Uterus (tissue), 3 donors: ENCODE measurements at regions not wholly inside any gene's neighbourhood (a gene's known extent, or its start where the extent isn't known, plus 50 kb on each side); places are given as distances from the start of the nearest gene placed in this dataset.

Source experiments
- DNase-seq, 2 donors: peaks; one replicate each; pipeline ENCODE4 v3.0.0-alpha.2; 2019 to 2020
- H3K27ac ChIP-seq, 2 donors: fragments of 200-600 bp; sonication (generic); 1 replicate in 1 of 2; 2 replicates in 1 of 2; pipeline ENCODE4 v1.5.1; 2016 to 2018
- H3K27me3 ChIP-seq, 2 donors: fragments of 200-600 bp; sonication (generic); one replicate each; pipeline ENCODE4 v1.5.1; 2018 to 2019; ENCODE audit warnings: control low read depth in 1 of 2
- H3K36me3 ChIP-seq, 2 donors: fragments of 200-600 bp; sonication (generic); one replicate each; pipeline ENCODE4 v1.5.1; 2019; ENCODE audit warnings: control low read depth in 1 of 2
- H3K4me1 ChIP-seq, 2 donors: fragments of 200-600 bp; sonication (generic); one replicate each; pipeline ENCODE4 v1.5.1; 2018 to 2019; ENCODE audit warnings: control low read depth in 1 of 2
- H3K4me3 ChIP-seq, 2 donors: fragments of 200-600 bp; sonication (generic); 1 replicate in 1 of 2; 2 replicates in 1 of 2; pipeline ENCODE4 v1.5.1; 2018 to 2019; ENCODE audit warnings: mild to moderate bottlenecking in 1 of 2
- H3K9me3 ChIP-seq, 2 donors: fragments of 200-600 bp; sonication (generic); one replicate each; pipeline ENCODE4 v1.5.1; 2019; ENCODE audit warnings: control low read depth in 1 of 2
- CTCF ChIP-seq, 4 experiments: fragments of 200-600 bp in 2 of 4; fragments of 450-650 bp in 2 of 4; sonication (generic) in 2 of 4; IDR thresholded peaks; one replicate each; pipeline ENCODE4 v1.5.1; 2016 to 2019; ENCODE audit warnings: antibody characterized with exemption in 4 of 4, mild to moderate bottlenecking in 2 of 4, moderate library complexity in 1 of 4
- POLR2A ChIP-seq, 2 donors: fragments of 450-650 bp; IDR thresholded peaks; one replicate each; pipeline ENCODE4 v1.6.1; 2016; ENCODE audit warnings: antibody characterized with exemption in 2 of 2, mild to moderate bottlenecking in 1 of 2, moderate library complexity in 1 of 2
- intact Hi-C: fragments of 100-400 bp; cut with DNase I; formaldehyde crosslinking; loops from one replicate; pipeline ENCODE4 v1.15.1; 2023; ENCODE audit warnings: low total_unique reads
- donor health status: DM: yes; HTN: yes; CAD: no.

DNA sequence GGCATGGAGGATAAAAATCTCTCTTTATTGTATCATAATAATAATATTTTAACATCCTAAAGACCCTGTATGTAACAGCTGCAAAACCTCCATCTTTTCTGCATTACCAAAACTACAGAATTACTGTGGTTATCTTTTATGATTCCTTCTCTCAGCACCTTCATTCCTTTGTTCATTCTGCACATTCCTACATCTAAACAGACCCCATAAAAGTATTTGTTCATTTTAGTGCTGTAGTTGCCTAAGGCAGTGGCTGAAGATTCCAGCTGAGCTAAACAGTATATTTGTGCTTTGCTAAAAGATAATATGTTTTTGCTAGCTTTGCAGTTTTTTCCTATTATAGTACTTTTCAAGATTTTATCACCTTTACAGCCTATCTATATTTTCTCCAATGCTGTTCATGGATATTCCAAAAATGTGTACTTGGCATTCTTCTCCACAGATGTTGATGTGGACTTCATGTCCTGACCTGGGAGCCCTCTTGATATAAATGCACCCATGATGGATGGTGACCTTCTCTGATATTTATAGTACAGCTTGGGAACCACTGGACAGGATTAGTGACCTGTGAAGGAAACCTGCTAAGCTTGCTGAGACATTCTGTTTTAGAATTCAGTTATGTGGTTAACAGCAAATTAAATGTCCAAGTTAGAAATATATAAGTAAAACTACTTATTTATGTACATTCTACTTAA is 2832.9 kb upstream of the PCDH20 start:
- H3K9me3 ChIP-seq, result no peaks in the 10 kb centered on the region
- no peak for DNase-seq
- H3K36me3 ChIP-seq, result no peaks in the 10 kb centered on the region
- H3K4me1 ChIP-seq, result no peaks in the 10 kb centered on the region
- no peaks in the 10 kb centered on the region for H3K27me3 ChIP-seq
- H3K27ac ChIP-seq, result no peak overlapping the region
- TF ChIP-seq CTCF (IDR thresholded peaks at IDR 0.05) (no peak), POLR2A (IDR thresholded peaks at IDR 0.05) (no peak)
- no peak overlapping the region for H3K4me3 ChIP-seq
- intact Hi-C loops, result no loop called here

GRCh38 chr13:64239372-64239771 is 2823.7 kb upstream of the PCDH20 start:
- Histone ChIP-seq H3K27ac (no peak overlapping the region), H3K4me1 (no peaks in the 10 kb centered on the region), H3K4me3 (no peak overlapping the region), H3K9me3 (no peaks in the 10 kb centered on the region), H3K27me3 (no peaks in the 10 kb centered on the region), H3K36me3 (no peaks in the 10 kb centered on the region)
- no peak for DNase-seq
- TF ChIP-seq CTCF (IDR thresholded peaks at IDR 0.05) (no peak), POLR2A (IDR thresholded peaks at IDR 0.05) (no peak)
- intact Hi-C loops, result no loop called here

DNA sequence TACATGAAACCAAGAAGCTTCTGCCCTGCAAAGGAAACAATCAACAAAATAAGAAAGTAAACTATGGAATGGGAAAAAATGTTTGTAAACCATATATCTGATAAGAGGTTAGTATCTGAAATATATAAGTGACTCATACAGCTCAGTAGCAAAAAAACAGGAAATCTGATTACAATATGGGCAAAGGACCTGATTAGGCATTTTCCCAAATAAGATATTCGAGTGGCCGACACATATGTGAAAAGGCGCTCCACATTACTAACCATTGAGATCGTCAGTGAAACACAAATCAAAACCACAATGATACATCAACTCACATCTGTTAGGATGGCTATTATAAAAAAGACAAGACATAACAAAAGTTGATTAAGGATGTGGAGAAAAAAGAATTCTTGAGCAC is 2818.6 kb upstream of the PCDH20 start:
- TF ChIP-seq POLR2A (IDR thresholded peaks at IDR 0.05) (no peak), CTCF (IDR thresholded peaks at IDR 0.05) (no peak)
- intact Hi-C loops, result no loop called here
- DNase-seq, result no peak
- no peaks in the 10 kb centered on the region for H3K27me3 ChIP-seq
- H3K27ac ChIP-seq, result no peak overlapping the region
- H3K36me3 ChIP-seq, result no peaks in the 10 kb centered on the region
- no peak overlapping the region for H3K4me3 ChIP-seq
- H3K9me3 ChIP-seq, result no peaks in the 10 kb centered on the region
- H3K4me1 ChIP-seq, result no peaks in the 10 kb centered on the region

DNA sequence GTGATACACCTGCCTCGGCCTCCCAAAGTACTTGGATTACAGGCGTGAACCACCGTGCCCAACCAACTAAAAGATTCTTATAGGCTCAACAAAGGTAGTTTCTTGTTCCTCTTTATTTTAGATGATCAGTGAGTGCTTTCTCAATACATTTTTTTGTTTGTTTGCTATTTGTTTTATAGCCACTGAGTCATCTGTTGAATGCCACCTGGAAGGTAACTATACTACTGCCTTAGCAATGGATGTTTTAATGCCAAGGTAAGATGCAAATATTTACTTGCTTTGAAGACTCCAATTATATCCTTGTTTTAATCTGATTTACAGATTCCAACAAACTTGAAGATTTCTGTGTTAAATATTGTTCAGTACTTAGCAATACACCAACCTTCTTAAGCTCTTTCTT is 2807.4 kb upstream of the PCDH20 start:
- H3K9me3 ChIP-seq, result no peaks in the 10 kb centered on the region
- intact Hi-C loops, result no loop called here
- H3K4me3 ChIP-seq, result no peak overlapping the region
- TF ChIP-seq POLR2A (IDR thresholded peaks at IDR 0.05) (no peak), CTCF (IDR thresholded peaks at IDR 0.05) (no peak)
- H3K27ac ChIP-seq, result no peak overlapping the region
- no peaks in the 10 kb centered on the region for H3K36me3 ChIP-seq
- DNase-seq, result no peak
- H3K27me3 ChIP-seq, result no peaks in the 10 kb centered on the region
- no peaks in the 10 kb centered on the region for H3K4me1 ChIP-seq

DNA sequence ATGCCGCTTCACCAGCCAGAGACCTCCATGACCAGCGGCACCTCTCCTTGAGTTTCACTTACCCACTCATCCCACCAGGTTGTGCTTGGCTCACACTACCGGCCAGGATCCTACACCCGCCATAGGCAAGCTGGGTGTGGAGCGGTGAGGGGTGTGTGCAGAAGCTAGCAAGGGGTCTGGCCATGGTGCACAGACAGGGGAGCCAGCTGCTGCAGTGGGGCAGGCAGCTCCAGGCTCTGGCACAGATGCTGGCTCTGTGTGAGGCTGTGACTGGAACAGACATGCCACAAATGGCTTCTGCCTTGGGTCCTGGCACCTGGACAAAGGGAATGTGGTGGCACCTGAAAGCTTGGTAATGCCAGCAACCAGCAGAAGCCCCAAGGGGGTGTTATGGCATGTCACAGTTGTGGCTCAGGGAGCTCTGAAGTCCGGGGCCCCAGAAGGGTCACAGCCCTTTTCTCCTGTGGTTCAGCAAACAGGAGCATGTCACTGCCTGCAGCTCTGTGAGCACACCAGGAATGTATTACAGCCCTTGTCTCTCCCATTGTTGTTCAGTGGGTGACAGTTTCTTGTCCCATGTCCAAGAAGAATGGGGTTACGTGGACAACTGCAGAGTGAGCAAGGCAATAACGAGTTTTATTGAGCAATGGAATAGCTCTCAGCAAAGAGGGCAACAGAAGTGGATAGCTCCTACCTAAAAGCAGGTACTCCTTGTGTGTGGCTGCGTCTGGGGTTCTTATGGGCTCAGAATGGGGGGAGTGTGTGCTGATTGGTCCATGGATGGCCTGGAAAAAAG is 2791.0 kb upstream of the PCDH20 start:
- Histone ChIP-seq H3K4me3 (no peak overlapping the region), H3K27ac (no peak overlapping the region), H3K36me3 (no peaks in the 10 kb centered on the region), H3K9me3 (no peaks in the 10 kb centered on the region), H3K27me3 (no peaks in the 10 kb centered on the region), H3K4me1 (no peaks in the 10 kb centered on the region)
- no peak for TF ChIP-seq CTCF (IDR thresholded peaks at IDR 0.05)
- TF ChIP-seq POLR2A (IDR thresholded peaks at IDR 0.05), result no peak
- intact Hi-C loops, result no loop called here
- DNase-seq, result no peak
